OCI-LY7 (cell line): ENCODE measurements at regions not wholly inside any gene's neighbourhood (a gene's known extent, or its start where the extent isn't known, plus 50 kb on each side); places are given as distances from the start of the nearest gene placed in this dataset.
"Not testable (repeated sequence)": the region's sequence is repeated elsewhere in the genome, so short reads cannot be mapped to it uniquely, and the experiment has no call there.

Source experiments
- BruUV-seq: library from RNA; stranded (reverse); fragments of 400-500 nt; replicated peaks from 2 replicates; lab custom pipeline; 2021; lab: Mats Ljungman, UMichigan
- CTCF ChIA-PET: fragments of 300-600 bp; sonication (Branson Sonifier 250); formaldehyde crosslinking; loops from one replicate; lab custom pipeline; 2022; ENCODE audit warnings: antibody characterized with exemption; ENCODE audit not compliant: unreplicated experiment; lab: Charles Lee
- POLR2A ChIA-PET: fragments of 300-600 bp; sonication (Branson Sonifier 250); formaldehyde crosslinking; loops from one replicate; lab custom pipeline; 2022; ENCODE audit warnings: antibody characterized with exemption; lab: Charles Lee
- DNase-seq: peaks from one replicate; pipeline ENCODE4 v3.0.0-alpha.2; 2015; ENCODE audit warnings: low spot score
- H2AFZ ChIP-seq: fragments of 200-600 bp; sonication (generic), shearing (Covaris generic); 2 replicates; pipeline ENCODE4 v1.6.1; 2014; ENCODE audit warnings: mild to moderate bottlenecking, antibody characterized with exemption, low read length, moderate library complexity
- H3K27ac ChIP-seq: fragments of 200-600 bp; sonication (generic); 2 replicates; pipeline ENCODE4 v1.5.1; 2014; ENCODE audit warnings: mixed run types, low read depth, mild to moderate bottlenecking, moderate library complexity, low read length, inconsistent platforms; ENCODE audit not compliant: poor library complexity, severe bottlenecking
- H3K36me3 ChIP-seq: fragments of 200-600 bp; sonication (generic); 2 replicates; pipeline ENCODE4 v1.6.1; 2014; ENCODE audit warnings: mild to moderate bottlenecking, antibody characterized with exemption, low read length, moderate library complexity, mixed read lengths; ENCODE audit not compliant: insufficient read depth
- H3K4me1 ChIP-seq: fragments of 200-600 bp; sonication (generic); 2 replicates; pipeline ENCODE4 v1.5.1; 2014; ENCODE audit warnings: mild to moderate bottlenecking, low read length; ENCODE audit not compliant: insufficient read depth, poor library complexity, severe bottlenecking
- H3K4me2 ChIP-seq: fragments of 200-600 bp; sonication (generic); 2 replicates; pipeline ENCODE4 v1.6.1; 2014; ENCODE audit warnings: mild to moderate bottlenecking, low read length
- H3K4me3 ChIP-seq: fragments of 200-600 bp; sonication (generic); 2 replicates; pipeline ENCODE4 v1.5.1; 2014; ENCODE audit warnings: mild to moderate bottlenecking, low read depth, low read length; ENCODE audit not compliant: poor library complexity, severe bottlenecking
- H3K79me2 ChIP-seq: fragments of 200-600 bp; sonication (generic); 2 replicates; pipeline ENCODE4 v1.6.1; 2016; ENCODE audit warnings: low read depth, mild to moderate bottlenecking, low read length, moderate library complexity, mixed read lengths; ENCODE audit not compliant: insufficient read depth
- H3K9me2 ChIP-seq: fragments of 200-600 bp; sonication (generic); 2 replicates; pipeline ENCODE4 v1.6.1; 2016; ENCODE audit warnings: mild to moderate bottlenecking, low read length, mixed read lengths; ENCODE audit not compliant: insufficient read depth
- H3K9me3 ChIP-seq: fragments of 200-600 bp; sonication (generic); 2 replicates; pipeline ENCODE4 v1.6.1; 2014; ENCODE audit warnings: mild to moderate bottlenecking, mixed run types, low read length, mixed read lengths
- H4K20me1 ChIP-seq: fragments of 200-600 bp; sonication (generic); 2 replicates; pipeline ENCODE4 v1.6.1; 2014; ENCODE audit warnings: mild to moderate bottlenecking, antibody characterized with exemption, low read length, moderate library complexity, mixed read lengths; ENCODE audit not compliant: insufficient read depth
- CTCF ChIP-seq: fragments of 200-600 bp; sonication (generic); conservative IDR thresholded peaks from 2 replicates; pipeline ENCODE4 v1.5.1; 2014; ENCODE audit warnings: mild to moderate bottlenecking, antibody characterized with exemption, low read length, moderate library complexity, mixed read lengths
- EZH2phosphoT487 ChIP-seq: fragments of 200-600 bp; sonication (generic); IDR thresholded peaks from 2 replicates; pipeline ENCODE4 v1.6.1; 2018; ENCODE audit warnings: low read depth, borderline replicate concordance, mild to moderate bottlenecking, mixed run types, antibody characterized with exemption, low read length, moderate library complexity, mixed read lengths
- intact Hi-C: fragments of 100-400 bp; cut with micrococcal nuclease; formaldehyde crosslinking; loops from one replicate; pipeline ENCODE4 v1.10.0; 2022; ENCODE audit not compliant: unreplicated experiment

GRCh38 chr3:32632533-32633265 is 52.3 kb upstream of the CNOT10 start:
- no peaks in the 10 kb centered on the region for H4K20me1 ChIP-seq
- H3K9me3 ChIP-seq: no peaks in the 10 kb centered on the region
- H3K4me1 ChIP-seq: no peaks in the 10 kb centered on the region
- ChIA-PET CTCF (no interaction called here), POLR2A (interaction anchor here (0.7 kb wide), 2 partner anchors 41 to 131 kb away, joined by 3 read pairs; no protein-coding TSS in a partner anchor)
- no peaks in the 10 kb centered on the region for H3K36me3 ChIP-seq
- no peaks in the 10 kb centered on the region; the same call in 1 of the 2 replicates for H3K9me2 ChIP-seq
- no peak overlapping the region for H3K4me3 ChIP-seq
- H2AFZ ChIP-seq: no peak overlapping the region
- TF ChIP-seq EZH2phosphoT487 (no peak), CTCF (no peak)
- H3K4me2 ChIP-seq: no peak overlapping the region
- H3K27ac ChIP-seq: no peak overlapping the region
- DNase-seq: no peak
- H3K79me2 ChIP-seq: no peaks in the 10 kb centered on the region
- intact Hi-C loops: no loop called here
- no TSS peak for BruUV-seq

GRCh38 chr3:32630266-32630665 is 54.7 kb upstream of the CNOT10 start:
- TF ChIP-seq CTCF: no peak
- TF ChIP-seq EZH2phosphoT487: no peak
- BruUV-seq: no TSS peak
- POLR2A ChIA-PET: no interaction called here
- no peaks in the 10 kb centered on the region for H3K36me3 ChIP-seq
- H3K79me2 ChIP-seq: no peaks in the 10 kb centered on the region
- H3K9me2 ChIP-seq: no peaks in the 10 kb centered on the region; the same call in 1 of the 2 replicates
- no peak overlapping the region for H3K4me2 ChIP-seq
- H3K4me3 ChIP-seq: no peak overlapping the region
- H3K27ac ChIP-seq: no peak overlapping the region
- H4K20me1 ChIP-seq: no peaks in the 10 kb centered on the region
- no peaks in the 10 kb centered on the region for H3K4me1 ChIP-seq
- H3K9me3 ChIP-seq: no peaks in the 10 kb centered on the region
- CTCF ChIA-PET: no interaction called here
- no peak overlapping the region for H2AFZ ChIP-seq
- intact Hi-C loops: no loop called here
- DNase-seq: no peak

- no peaks in the 10 kb centered on the region for H3K36me3 ChIP-seq
- intact Hi-C loops: no loop called here
- no peak overlapping the region for H2AFZ ChIP-seq
- no peaks in the 10 kb centered on the region for H4K20me1 ChIP-seq
- no peak for DNase-seq
- no peaks in the 10 kb centered on the region for H3K9me3 ChIP-seq
- H3K4me1 ChIP-seq: no peaks in the 10 kb centered on the region
- ChIA-PET CTCF (no interaction called here), POLR2A (interaction anchor here (1.0 kb wide), 2 partner anchors 21 to 235 kb away, joined by 3 read pairs; partner anchors contain the start of gene CMTM7)
- H3K4me2 ChIP-seq: no peak overlapping the region
- BruUV-seq: no TSS peak
- TF ChIP-seq CTCF (no peak), EZH2phosphoT487 (no peak)
- H3K9me2 ChIP-seq: no peaks in the 10 kb centered on the region; the same call in 1 of the 2 replicates
- no peaks in the 10 kb centered on the region for H3K79me2 ChIP-seq
- H3K4me3 ChIP-seq: no peak overlapping the region
- H3K27ac ChIP-seq: no peak overlapping the region
Observed at GRCh38 chr3:32626631-32627030, 56.0 kb upstream of the DYNC1LI1 start.

GRCh38 chr3:32625543-32626176 is 55.0 kb upstream of the DYNC1LI1 start:
- H3K36me3 ChIP-seq, H3K9me3 ChIP-seq, H2AFZ ChIP-seq, H3K79me2 ChIP-seq, H4K20me1 ChIP-seq, DNase-seq, intact Hi-C loops, H3K4me1 ChIP-seq, BruUV-seq, H3K9me2 ChIP-seq, H3K4me3 ChIP-seq, CTCF ChIA-PET, H3K27ac ChIP-seq, H3K4me2 ChIP-seq: not testable (repeated sequence)
- POLR2A ChIA-PET: interaction anchor here (0.6 kb wide), 1 partner anchor 110 kb away, joined by 7 read pairs; no protein-coding TSS in a partner anchor
